AG08395 (cell line): ENCODE measurements at regions not wholly inside any gene's neighbourhood (a gene's known extent, or its start where the extent isn't known, plus 50 kb on each side); places are given as distances from the start of the nearest gene placed in this dataset.

Experiments used
- DNase-seq: peaks from one replicate; pipeline ENCODE4 v3.0.0; 2012; ENCODE audit warnings: mixed read lengths, low spot score

DNA sequence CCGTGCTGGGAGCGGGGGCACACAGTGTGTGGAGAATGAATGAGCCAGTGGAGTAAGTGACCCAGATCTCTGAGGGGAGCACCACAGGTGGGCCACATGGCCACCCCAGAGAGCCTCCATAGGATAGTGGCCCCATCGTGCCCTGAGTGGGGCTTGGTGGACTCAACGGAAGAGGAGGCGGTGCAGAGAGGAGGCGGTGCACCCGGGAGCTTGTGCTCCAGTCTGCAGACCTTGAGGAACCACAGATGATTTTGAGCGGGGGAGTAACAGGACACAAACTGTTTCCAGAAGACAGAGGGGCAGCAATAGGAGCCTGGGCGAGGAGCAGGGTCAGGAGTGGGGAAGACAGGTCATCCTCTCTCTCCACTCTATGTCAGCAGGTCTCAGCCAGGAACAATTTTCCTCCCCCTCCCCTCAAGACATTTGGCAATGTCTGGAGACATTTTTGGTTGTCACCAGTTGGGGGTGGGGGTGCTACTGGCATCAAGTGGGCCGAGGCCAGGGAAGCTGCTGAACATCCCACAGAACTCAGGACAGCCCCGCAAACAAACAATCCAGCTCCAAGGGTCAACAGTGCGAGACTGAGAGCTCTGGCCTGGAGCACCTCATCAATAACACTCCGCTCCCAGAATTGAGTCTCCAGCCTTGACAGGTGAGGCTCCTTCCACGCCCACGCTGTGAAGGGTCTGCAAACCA is 182.2 kb downstream of the USP12 start:
- no peak for DNase-seq

DNA sequence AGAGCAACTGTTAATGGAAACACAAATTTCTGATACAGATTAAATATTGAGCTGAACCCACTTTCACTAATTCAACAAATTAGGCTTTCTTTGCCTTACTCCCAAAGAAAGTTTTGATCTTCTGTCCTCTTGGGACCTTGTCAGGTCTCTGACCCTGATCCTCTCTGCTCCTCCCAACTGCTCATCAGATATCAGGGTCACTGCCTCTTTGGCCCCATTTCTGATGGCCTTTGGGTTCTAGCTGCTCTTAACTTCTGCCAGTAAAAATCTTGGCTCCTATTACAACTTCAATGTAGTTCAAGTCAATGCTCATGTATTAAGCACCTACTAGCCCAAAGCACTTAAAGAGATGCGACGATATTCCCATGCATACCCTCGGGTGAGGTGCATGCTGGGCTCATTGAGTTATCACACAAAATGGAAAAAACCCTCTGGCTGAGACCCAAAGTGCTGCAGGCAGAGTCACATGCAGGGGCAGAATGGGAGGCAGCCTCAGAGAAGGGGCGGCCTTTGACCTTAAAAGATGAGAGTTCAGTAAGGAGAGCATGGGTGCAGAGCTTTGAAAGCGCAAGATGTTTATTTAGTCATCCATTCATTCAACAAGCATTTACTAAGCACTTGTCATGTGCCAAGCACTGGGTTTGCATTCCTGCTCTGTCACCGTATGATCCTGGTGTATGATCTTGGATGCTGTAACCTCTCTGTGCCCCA is 183.4 kb downstream of the USP12 start:
- DNase-seq = no peak

DNA sequence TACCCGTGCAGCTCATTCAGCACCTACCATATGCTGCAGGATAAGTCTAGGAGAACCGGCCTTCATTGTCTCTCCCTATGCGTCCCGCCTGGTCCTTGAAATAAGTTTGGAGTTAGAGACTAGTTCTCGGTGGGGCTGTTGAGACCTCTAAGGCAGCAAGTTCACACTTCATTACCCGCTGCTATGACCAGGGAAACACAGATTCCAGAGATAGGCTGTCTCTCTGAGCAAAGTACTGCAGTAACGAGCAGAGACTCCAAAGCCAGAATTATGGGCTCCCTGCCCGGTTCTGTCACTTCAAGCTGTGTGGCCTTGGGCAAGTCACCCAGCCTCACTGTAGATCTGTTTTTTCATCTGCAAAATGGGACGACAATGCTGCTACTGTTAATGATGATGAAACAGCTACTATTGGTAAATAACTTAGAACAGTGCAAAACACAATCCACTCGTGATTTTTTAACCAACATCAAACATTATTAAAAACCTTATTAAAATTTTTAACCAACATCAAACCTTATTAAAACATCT is 184.1 kb downstream of the USP12 start:
- DNase-seq = no peak

DNA sequence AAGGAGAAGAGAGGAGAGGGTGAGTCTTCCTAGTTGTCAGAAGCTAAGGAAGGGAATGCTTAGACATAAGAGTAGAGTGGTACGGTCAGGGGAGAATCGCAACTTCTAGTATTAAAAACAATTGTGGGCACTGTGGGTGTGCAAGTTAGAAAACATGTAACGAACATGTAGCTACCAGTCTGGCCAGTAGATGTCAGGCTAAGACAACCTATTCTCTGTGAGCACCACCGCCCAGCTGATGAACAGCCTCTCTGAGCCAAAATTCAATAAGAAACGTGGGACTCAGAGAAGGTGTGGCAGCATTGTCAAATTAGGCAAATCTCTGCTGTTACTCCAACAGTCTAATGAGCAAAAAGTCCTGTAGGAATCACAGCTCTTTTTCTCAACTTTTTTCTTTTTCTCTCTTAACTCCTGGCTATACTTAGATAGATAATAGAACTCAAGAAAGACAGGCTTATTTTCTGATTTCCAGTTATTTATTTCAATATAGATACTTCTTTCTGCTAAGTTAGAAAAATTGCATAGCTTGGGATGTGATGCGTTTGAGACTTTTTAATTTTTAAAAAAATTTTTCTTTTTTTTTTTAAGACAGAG is 186.2 kb downstream of the USP12 start:
- DNase-seq = peak; percentile 72

DNA sequence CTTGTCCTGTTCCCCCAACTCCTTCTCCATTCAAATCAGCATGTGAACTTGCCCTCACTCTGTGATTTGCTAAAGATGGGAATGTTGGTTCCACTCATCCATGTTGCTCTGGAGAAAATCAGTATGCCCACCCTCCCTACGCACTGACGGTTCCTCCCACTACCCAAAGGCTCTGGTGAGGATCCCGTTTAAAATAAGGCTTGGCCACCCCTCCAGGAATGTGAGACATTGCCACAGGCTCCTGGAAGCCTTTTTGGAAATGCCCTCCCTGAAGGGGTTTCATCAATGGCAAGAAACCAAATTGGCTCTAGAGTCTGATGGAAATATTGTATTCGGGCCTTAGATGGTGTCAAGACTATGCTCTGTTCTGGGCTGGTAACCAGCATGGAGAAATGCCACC is 187.3 kb downstream of the USP12 start:
- DNase-seq = no peak

DNA sequence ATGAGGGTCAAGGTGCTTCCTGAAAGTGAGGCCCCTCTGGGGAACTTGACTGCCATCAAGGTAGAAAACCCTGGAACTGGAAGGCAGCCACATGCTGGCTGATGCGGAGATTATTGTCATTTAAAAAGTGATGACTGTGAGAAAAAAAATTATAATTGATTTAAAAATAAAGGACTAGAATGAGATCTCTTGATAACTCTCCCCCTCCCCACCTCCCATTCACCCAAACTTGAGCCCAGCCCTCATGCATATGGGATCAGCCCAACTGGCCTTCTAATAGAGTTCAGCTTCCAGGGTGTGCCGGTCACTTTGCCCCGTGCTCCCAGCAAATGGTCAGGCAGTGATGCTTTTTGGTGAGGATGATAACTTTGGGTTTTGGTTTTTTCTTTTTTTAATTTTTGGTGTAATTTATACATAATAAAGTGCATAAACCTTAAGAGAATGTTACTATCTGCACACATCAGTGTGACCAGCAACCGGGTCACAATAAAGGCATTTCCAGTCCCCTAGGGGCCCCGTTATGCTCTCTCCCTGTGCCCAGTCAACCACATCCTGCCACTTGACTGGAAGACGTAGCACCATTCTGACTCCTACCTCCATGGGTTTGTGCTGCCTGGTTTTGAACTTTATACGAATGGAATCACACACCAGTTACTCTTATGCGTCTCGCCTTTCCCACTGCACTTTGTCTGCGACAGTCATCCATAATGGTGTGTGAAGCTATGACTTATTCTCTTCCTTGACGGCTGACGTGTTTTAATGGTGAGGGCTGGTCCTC is 187.9 kb downstream of the USP12 start:
- no peak for DNase-seq

DNA sequence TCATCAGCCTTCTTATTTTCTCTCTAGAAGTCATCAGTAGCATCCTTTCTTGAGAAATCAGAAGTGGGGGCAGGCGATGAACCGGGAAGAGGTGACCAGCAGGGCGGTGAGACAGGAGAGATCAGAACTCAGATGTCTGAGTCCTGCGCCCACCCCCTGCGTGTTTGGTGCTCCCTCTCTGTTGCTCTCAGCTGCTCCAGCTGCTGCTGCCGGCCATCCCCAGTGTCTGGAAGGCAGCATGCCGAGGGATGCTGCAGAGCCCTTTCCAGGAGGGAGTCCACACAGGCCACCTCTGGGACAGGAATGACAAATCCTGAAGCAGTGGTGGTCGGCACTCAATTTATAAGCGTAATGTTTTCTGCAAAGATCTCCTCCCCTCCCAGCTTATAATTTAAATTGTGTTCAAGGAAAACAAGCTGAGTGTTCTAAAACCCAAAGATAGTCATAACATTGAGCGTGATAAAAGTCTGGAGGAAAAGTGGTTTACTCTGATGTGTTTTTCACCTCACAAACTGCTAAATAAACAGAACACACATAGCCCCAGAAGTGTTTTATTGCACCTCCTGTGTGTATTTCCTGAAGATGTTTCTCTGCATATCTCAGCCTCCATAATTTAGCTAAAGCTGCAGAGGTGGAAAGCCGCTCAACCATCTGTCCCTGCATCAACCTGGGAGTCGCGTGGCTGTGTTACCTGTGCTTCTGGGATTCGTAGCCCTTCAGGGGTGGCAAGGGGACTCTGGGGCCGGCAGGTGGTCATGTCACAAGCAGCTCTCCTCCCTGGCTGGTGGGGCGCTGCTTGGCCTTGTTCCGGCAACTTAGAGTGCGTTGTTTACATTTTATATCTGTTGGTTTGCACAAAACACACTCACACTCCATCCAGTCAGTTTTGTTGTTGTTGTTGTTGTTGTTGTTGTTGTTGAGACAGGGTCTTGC is 191.2 kb downstream of the USP12 start:
- DNase-seq = no peak

DNA sequence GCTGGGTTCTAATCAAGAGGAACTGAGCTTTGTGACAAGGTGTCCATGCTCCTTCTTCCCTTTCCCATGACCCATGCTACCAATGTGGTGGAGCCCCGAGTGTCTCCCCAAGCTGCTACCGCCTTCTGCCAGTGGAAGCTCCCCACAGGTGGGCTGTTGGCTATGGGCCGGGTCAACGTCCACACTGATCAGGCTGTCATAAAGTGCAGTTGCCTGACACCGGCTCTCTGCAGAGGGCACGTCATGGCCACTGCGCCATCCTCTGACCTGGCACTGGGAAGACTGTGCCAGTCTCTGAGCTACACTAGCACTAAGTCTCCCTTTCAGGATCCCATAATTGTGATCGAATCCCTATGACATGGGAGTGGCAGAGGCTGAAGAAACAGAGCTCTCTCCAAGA is 192.3 kb downstream of the USP12 start:
- DNase-seq = no peak

DNA sequence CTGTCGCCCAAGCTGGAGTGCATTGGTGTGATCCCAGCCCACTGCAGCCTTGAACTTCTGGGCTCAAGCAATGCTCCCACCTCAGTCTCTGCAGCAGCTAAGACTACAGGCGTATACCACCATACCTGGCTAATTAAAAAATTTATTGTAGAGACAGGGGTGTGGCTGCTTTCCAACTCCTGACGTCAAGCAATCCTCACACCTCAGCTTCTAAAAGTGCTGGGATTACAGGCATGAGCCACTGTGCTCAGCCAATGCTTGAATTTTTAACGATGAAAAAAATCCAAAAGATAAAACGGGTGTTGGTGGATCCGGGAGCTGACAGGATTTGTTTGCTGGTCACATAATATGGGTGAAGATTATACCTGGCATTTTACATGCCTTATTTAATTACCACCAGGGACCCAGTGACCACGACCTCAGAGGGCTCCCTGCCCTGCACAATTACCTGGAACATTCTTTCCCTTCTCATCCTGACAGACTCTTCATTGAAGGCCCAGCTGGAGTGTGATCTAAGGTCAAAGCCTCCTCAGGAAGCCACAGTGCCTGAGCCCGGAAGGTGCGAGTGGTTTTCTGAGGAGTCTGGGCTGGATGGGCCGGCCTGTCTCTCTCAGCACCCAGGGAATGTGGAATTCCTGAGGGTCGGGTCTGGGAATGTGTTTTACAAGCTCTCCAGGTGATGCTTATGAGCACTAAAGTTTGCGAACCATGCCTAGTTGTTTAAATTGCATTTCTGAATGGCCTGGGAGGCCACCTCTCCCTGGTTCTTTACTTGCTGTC is 193.3 kb downstream of the USP12 start:
- no peak for DNase-seq

DNA sequence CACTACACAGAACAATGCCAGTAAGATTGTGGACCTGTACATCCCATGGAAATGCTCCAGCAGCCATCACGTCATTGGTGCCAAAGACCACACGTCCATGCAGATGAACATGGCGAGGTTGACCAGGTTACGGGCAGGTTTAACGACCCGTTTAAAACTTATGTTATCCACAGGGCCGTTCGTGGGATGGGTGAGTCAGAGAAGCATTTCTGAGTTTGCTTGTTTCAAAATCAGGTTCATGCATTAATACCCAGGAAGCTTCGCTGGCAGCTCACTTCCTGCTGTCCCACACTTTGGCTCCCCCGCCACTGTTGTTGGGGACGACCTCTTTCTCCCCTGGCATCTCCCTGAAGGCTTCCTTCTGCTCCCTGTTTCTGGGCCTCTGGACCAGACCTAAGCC is 194.1 kb downstream of the USP12 start:
- DNase-seq = no peak

DNA sequence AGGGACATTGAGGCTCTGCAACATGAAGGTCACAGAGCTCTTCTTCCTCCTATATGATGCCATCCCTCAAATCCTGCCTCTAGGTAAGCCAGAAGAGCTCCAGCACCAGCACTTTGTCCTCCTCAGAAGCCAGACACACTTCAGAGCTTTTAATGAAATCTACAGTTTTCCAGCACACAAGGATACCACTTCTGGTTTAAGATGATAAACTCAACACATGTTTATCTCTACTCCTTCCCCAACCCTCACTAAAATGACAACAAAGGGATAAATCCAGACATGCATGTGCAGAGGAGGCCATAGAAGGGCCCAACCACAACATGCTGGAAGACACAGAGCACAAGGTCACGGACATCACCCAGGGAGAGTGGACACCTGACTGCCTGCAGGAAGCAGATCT is 195.3 kb downstream of the USP12 start:
- DNase-seq = no peak

DNA sequence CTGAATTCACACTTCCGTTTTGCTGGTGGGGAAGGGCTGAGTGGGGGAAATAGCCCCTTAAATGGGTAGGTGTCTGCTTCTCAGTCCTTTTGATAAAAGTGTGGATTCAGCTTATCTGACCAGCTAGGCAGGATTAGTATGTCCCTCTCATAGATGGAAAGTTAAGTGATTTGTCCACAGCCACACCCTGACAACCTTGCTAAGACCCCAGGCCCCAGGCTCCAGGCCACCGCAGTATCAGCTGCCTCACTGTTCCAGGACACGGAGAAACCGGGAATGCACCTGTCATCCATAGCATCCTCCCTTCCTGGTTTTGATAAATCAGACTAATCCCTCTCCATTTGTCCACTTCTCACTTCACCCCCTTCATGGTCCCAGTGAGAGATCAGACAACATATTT is 197.7 kb downstream of the USP12 start:
- no peak for DNase-seq

DNA sequence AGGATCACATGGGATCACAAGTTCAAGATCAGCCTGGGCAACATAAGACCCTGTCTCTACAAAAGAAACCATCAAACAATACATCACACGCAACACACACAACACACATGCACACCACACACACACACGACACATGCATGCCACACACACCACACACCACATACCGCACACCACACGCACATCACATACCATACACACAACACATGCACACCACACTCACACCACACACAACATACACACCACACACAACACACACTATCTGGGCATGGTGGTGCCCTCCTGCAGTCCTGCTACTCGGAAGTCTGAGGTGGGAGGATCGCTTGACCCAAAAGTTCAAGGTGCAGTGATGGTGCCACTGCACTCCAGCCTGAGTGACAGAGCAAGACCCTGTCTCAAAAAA is 198.3 kb downstream of the USP12 start:
- DNase-seq = no peak

DNA sequence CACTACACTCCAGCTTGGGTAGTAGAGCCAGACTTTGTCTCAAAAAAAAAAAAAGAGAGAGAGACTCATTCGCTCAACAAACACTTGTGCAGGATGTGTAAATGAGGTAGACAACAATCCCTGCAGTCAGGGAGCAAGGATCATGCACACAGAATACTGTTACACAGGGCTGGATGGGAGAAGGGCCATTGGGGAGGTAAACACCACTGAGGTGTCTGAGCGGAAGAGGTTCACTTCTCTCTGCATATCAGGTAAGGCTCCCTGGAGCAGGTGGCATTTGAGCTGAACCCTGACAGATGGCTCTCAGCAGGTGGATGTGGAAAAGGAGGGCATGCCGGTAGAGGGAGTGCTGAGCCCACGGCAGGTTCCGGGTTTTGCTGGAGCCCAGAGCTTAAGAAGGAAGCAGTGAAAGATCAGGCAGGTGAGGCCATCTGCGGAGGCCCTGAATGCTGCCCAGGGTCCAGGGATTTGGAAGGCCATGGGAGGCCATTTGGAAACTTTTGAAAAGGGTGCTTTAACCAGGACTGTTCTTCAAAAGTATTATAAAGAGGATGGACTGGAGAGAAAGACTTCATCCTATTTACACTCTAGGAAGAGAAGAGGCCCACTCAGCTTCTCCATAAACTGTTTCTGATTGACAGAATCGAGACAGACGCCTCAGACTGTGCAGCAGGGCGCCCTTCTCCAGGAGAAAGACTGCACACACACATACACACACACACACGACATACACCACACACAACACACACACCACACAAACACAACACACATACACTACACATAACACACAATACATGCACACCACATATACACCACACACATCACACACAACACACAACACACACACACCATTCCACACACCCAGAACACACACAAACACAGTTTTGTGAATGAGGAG is 199.4 kb downstream of the USP12 start:
- no peak for DNase-seq

DNA sequence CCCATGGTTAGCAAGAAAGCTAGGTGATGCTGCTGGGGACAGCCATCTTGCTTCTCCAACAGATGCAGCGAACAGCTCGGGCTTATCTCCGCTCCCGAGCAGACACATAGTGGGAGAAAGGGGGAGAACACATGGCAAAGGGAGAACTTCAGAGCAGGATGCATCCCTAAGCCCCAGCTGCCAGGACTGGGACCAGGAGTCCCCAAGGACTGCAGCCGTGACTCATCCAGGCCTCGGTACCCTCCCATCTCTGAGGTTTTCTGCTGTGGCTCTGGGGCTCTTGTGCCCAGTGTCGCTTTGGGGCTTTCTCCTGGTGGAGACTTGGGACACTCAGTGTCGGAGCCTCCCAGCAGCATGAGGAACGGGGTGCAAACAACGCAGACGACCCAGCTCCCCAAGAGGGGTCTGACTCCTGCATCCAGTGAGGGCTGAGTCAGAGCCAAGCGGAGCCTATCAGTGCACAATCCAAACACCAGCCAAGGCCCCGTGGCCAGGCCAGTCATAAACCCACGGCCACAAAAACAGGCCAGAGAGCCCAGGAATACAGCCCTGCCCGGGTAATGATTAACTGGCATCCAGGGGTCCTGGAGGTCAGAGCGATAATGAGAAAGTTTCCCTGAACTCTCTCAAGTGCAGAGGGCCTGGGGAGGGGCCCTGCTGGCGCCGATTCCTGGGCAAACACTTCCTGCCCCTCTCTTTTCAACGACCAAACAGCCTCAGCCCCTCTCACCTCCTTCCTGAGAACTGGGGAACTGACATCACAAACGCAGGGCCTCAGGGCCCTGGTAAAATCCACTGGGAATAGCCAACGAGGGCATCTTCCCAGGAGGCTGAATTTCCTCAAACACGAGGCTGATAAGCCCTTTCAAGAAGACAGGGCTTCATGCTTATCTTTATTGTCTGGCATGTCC is 202.9 kb downstream of the USP12 start:
- peak; percentile 38 for DNase-seq

DNA sequence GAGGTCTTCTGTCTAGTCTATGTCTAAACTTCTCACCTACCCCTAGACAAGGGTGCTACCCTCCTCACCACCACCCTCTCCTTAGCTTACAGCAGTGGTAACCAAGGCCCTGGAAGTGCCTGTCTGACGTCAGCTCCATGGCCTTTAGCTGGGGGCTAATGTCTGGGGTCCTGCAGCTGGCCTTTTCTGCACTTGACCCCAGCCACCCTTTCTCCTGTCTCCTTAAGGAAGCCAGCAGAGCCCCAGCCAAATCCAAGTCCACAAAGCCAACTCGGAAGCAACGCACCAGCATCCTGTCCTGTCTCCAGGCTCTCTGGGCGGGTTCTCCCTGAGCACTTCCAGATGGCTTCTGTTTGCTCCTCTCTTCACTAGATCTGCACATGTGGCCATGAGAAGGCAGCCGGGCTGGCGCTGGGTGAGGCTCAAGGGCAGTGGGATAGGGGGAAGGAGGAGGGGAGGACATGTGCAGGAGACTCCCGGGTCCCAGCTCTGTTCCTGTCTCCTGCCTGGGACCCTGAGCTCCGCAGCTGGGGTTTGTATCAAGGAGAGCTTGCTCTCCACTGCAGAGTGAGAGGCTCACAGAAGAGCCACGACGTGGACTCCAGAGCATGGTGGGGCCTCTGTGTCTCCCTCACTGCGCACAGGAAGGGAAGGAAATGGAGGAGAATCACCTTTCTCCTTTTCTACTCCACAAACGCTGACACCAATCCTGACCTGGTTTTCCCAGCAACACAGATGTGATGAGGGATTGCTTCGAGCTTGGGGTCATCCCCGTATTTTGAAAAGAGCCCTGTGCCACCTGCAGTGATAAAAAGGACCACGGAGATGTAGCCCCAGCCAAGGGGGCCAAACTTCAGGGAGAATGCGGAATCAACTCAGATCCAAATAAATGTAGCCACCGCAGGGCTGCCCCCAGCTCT is 204.2 kb downstream of the USP12 start:
- peak; percentile 27 for DNase-seq

DNA sequence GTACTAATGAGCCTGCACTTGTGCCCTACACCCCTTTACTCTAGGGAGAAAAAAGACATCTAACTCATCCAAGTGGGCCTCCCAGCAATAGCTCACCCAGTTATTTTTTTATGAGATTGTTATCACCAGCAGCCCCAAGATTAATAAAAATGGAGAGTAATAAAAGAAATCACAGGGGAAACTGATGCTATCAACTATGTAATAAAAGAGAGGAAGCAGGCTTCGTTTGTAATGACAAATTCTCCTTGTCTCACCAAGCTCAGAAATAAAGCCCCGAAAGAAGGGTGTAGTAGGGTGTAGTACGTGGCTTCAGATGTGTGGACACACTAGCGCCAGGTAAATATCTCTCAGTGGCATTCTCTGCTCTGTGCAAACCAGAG is 204.9 kb downstream of the USP12 start:
- DNase-seq = no peak
